GDM1 (cell line): ENCODE measurements at regions not wholly inside any gene's neighbourhood (a gene's known extent, or its start where the extent isn't known, plus 50 kb on each side); places are given as distances from the start of the nearest gene placed in this dataset.
"Not testable (repeated sequence)": the region's sequence is repeated elsewhere in the genome, so short reads cannot be mapped to it uniquely, and the experiment has no call there.

Experiments used
- DNase-seq: peaks from one replicate; lab custom pipeline; 2025; lab: John Stamatoyannopoulos, UW

- no peak for DNase-seq
Measured at GRCh38 chr20:40890635-40891034, 138.0 kb upstream of the TOP1 start.

- no peak for DNase-seq
Measured at GRCh38 chr20:40891351-40891750, 137.3 kb upstream of the TOP1 start.

- DNase-seq, result no peak
Measured at GRCh38 chr20:40892642-40893041, 136.0 kb upstream of the TOP1 start.

- DNase-seq, result no peak
Measured at GRCh38 chr20:40893610-40894236, 134.9 kb upstream of the TOP1 start.

- DNase-seq, result no peak
Measured at GRCh38 chr20:40894237-40894630, 134.4 kb upstream of the TOP1 start.

- DNase-seq, result no peak
Measured at GRCh38 chr20:40895182-40895581, 133.4 kb upstream of the TOP1 start.

- no peak for DNase-seq
Measured at GRCh38 chr20:40896814-40897700, 131.6 kb upstream of the TOP1 start.

- DNase-seq, result no peak
Measured at GRCh38 chr20:40899344-40899743, 129.3 kb upstream of the TOP1 start.

GRCh38 chr20:40900666-40901215, 127.9 kb upstream of the TOP1 start:
- DNase-seq, result no peak

GRCh38 chr20:40902661-40903060, 126.0 kb upstream of the TOP1 start:
- no peak for DNase-seq

- DNase-seq, result no peak
Measured at GRCh38 chr20:40908309-40908708, 120.3 kb upstream of the TOP1 start.

- DNase-seq, result not testable (repeated sequence)
Measured at GRCh38 chr20:40909489-40909888, 119.1 kb upstream of the TOP1 start.

GRCh38 chr20:40910436-40910835, 118.2 kb upstream of the TOP1 start:
- not testable (repeated sequence) for DNase-seq

- not testable (repeated sequence) for DNase-seq
Measured at GRCh38 chr20:40911152-40911551, 117.5 kb upstream of the TOP1 start.

- no peak for DNase-seq
Measured at GRCh38 chr20:40913224-40914185, 115.1 kb upstream of the TOP1 start.

- no peak for DNase-seq
Measured at GRCh38 chr20:40915756-40916155, 112.9 kb upstream of the TOP1 start.

GRCh38 chr20:40916276-40916675, 112.3 kb upstream of the TOP1 start:
- DNase-seq, result no peak

- DNase-seq, result no peak
Measured at GRCh38 chr20:40920291-40920690, 108.3 kb upstream of the TOP1 start.

- no peak for DNase-seq
Measured at GRCh38 chr20:40922865-40923264, 105.8 kb upstream of the TOP1 start.

- DNase-seq, result peak; percentile 15
Measured at GRCh38 chr20:40925829-40926510, 102.7 kb upstream of the TOP1 start.

GRCh38 chr20:40926928-40927327, 101.7 kb upstream of the TOP1 start:
- no peak for DNase-seq
